PC-9 (cell line): ENCODE measurements at regions not wholly inside any gene's neighbourhood (a gene's known extent, or its start where the extent isn't known, plus 50 kb on each side); places are given as distances from the start of the nearest gene placed in this dataset.

Source experiments
- CTCF ChIP-seq: fragments of 200-600 bp; sonication (generic); conservative IDR thresholded peaks from 2 replicates; pipeline ENCODE4 v1.6.1; 2017; ENCODE audit warnings: mixed run types, antibody characterized with exemption, mild to moderate bottlenecking, moderate library complexity
- EZH2 ChIP-seq: fragments of 200-600 bp; sonication (generic); IDR thresholded peaks from 2 replicates; pipeline ENCODE4 v1.8.0; 2017; ENCODE audit warnings: antibody characterized with exemption, low read depth

- TF ChIP-seq CTCF (no peak), EZH2 (no peak)
Measured at GRCh38 chr12:11598900-11599299, 50.6 kb upstream of the ETV6 start.
